Renal cortical epithelial cell (primary cell): ENCODE measurements at regions not wholly inside any gene's neighbourhood (a gene's known extent, or its start where the extent isn't known, plus 50 kb on each side); places are given as distances from the start of the nearest gene placed in this dataset.

ENCODE experiments used
- DNase-seq: peaks from one replicate; pipeline ENCODE4 v3.0.0-alpha.2; 2011; ENCODE audit warnings: low read depth

DNA sequence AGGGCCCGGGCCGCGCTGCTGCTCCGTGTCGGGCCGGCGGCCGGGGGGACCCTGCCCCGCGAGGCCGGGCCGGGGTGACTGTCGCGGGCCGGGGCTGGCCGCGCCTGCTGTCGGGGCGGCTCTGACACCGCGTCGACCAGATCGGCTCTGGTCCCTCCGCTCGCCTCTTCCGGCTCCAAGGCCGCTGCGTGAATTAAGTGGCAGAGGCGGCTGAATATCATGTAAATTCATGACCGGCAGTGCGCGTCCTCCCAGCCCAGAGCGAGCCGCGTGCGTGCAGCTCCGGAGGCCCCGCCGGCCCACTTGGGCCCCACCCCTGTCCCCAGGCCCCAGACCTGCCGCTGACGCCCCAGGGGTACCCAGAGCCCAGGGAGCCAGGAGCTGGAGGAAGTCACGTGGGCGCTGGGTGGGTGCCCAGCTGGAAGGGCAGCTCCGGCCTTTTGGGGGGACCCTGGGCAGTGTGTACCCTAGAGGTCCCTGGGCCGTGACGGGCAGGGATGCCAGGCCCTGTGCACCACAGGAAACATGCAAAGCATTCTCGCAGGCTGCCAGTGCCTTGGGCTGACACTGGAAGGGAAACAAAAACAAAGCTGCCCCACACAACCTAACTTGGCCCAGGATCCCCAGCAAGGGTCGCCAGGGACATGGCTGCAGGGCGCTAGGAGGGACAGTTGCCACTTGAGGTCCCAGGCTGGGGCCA, 584.0 kb upstream of the MKI67 start:
- DNase-seq, result no peak

DNA sequence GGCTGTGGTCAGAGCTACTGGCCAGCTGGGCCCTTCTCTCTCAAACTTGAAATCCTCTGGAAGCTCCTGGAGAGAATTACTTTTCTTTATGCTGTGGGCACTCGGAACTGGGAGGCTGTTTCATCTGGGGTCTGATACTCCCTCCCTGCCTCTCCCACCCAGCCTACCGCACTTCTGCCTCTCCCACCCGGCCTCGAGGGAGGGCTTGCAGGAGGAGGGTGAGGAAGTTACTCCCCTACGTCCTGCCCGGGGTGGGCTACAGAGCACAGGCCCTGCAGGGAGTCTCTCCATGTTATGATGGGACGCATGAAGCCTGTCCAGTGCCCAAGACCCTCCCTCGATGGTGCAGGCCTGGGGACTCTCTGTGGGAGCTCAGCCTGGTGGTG, 584.6 kb upstream of the MKI67 start:
- no peak for DNase-seq

DNA sequence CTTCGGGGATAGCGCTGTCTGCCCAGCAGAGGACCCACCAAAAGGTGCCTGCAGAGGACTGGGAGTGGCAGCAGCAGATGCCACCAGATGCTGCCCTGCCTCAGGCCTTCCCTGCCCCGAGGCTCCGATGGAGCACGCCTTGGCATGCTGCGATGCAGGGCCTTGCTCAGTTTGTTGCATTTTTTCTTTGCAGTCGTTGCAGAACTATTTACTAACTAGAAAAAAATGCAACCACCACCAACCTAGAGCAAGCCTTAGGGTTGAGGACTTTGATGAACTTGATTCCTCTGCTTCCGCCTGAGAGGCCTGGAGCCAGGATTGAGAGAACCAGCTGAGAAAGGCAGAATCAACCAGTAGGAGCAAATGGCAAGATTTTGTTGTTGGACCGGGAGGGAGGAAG, 585.6 kb upstream of the MKI67 start:
- no peak for DNase-seq

DNA sequence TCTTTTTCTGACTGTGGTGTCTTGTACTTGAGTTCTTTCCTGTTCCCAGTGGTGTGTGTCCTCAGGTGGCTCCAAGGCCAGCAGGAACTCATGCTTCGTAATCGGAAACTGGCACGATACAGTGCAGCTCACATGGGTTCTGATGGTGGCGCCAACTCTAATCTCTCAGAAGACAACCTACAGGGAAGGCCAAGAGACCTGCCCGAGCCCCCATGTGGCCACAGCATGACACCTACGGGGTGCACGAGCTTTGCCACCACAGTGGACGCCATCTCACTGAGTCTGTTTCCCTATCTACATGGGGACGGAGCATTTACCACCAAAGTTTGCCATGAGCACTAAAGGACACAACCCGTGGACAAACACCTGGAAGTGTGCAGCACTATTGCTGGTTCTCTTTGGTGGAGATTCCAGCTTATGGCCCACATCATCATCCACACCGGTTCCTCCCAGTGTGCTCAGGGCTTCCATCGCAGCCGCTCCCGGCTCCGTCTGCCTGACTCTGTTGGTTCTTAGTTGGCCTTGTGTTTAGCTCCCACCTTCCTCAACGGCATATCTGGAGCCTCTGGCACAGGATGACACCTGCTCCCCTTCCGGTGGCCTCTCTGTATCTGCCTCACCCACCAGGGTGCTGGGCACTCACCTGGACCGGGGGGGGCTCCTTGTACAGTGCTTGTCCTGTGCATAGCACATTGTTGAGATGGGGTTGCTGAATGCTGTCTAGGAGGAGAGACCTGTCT, 586.6 kb upstream of the MKI67 start:
- DNase-seq, result no peak

- DNase-seq, result no peak
Measured at GRCh38 chr10:128713471-128713870, 587.2 kb upstream of the MKI67 start.

DNA sequence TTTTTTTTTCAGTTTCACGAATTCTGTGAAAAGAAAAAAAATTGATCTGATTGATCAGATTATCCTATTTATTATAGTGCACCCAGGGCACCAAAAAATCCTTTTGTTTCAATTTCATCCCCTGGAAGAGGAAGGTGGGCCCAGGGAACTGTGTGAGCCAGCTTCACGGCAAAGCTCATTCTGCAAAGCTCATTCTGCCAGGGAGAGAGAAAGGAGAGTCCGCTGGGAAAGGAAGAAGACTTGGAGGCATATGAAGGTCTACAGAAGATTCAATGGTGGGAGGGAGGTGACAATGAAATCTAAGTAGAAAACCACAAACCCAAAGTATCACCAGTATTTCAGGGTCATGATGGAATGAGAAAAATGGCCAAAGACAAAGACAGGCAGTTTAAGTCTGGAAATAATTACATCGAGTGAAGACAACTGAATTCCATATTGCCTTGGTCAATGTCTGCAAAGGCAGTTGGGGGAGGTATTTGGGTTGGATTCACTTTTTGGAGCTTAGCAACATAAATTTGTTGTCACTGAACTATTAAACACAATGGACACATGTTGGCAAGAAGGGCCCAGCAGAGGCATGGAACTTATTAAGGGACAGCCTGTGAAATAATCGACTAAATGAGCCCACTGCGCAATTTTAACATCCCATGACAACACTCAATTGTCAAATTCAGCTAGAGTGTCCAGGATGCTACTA, 587.8 kb upstream of the MKI67 start:
- DNase-seq, result no peak

DNA sequence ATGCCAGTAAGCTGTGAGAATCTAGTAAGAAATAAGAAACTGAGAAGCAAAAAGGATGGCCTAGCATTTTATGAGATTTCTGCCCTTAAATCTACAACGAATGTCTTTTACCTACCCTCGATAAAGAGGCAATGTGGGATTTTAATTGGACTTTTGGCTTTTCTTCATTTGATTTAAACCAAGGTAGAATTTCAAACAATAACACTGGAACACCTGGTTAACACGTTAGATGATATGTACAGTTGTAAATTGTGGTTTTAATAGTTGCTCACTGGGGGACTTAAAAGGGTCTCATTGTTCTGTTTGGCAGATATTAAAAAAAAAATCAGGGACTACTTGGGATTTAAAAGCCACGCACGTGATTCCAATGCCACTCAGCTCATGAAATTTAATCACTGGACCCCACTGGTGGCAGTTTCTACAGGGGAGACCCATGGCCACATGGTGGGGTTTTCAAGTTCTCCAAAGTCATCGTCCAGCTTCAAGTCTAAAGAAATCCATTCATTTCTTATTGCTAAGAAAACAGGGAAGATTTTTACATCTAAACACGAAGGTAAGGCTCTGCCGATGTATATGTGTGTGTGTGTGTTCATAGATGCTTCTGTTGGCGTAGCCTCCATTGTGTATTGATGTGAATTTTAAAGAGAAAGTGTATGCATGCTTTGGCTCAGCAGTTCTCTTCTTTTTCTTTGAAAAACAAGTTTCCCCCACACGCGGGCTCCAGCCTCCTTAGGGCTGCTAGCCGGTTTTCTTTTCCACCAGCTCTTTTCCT, 588.6 kb upstream of the MKI67 start:
- DNase-seq, result no peak

DNA sequence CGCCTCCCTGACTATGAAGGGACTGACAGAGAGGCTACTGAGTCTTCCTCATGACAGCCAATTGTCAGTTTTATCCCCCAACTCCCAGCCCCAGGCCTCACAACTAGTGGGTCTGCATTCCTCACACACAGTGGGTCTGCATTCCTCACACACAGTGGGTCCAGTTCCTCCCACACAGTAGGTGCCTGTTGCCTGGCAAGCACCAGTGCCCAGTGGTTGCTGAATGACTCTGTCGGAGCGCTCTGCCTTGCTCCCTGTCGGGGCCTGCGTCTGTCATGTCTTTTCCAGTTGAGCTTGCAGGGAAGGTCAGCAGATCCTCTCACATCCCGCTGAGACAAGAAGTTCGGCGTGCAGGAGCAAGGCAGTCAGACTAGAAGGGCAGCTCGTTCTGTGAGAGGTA, 590.0 kb upstream of the MKI67 start:
- no peak for DNase-seq

- no peak for DNase-seq
Measured at GRCh38 chr10:128721963-128722445, 595.8 kb upstream of the MKI67 start.

DNA sequence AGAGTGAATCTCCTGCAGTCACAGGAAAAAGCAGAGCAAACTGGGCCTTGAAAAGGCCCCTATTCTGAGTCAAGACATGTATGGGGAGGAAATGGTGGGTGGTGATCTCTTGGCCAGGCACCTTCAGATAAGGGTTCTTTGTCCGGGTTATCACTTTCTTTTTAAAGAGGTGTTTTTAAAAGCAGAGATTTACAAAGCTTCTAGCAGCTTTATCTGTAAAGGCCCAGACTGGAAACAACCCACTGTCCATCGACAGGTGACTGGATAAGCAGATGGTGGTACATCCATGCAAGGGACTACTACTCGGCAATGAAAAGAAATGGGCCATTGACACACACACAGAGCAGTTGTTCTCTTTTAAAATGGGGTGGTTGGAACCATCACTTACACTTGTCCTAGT, 596.7 kb upstream of the MKI67 start:
- DNase-seq, result no peak

DNA sequence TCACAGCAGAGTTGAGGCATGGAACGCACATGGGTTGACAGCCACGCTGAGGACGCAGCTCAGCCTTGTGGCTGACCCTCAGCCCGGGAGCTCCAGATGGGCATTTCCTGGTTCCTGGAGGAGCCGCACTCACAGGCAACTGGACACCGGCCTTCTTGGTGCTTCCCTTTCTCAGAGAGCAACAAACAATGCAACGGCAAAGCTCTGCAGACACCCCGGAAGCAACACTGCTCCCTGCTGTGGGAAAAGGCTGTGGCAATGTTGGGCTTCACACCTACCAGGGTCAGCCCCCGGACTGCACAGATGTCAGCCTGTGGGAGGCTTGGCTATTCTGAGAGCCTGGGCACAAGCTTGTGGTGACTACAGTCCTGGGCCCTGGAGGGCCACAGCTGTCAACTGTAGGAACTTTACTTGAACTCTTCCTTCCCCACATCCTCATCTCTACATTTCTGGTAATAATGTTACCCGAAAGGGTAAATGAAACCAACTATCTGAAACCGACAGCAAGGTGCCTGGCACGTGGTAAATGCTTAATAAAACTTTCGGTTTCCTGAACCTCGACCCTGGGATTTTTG, 597.5 kb upstream of the MKI67 start:
- no peak for DNase-seq

DNA sequence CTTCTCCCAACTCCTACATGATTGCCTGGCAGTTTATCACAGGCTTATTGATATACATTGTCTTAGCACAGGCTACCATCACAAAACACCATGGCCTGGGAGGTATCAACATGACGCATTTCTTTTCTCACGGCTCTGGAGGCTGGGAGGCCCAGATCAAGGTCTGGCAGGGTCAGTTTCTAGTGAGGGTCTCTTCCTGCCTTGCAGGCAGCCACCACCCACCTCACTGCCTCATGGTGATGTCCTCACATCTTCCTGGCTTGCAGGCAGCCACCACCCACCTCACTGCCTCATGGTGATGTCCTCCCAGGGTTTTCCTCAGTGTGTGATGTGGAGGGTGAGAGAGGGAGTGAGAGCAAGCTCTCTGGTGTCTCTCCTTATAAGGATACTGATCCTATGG, 599.3 kb upstream of the MKI67 start:
- DNase-seq, result no peak

DNA sequence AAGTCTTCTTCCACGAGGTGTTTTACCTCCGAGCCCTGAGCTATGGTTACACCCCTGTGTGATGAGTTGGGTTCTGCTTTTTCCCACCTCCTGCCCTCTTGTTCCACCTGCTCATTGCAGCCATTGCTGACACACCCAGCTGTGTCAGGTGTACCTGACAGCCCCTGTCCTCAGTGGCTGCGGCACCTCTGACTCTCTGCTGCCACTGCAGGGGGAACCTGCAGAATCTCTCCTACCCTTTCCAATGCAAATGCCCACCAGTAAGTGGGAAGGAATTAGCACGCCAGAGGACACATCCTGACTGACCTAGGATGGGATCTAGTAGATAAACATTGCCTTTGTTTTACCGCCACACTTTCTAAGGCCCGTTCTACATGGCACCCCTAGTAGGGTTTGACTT, 600.9 kb upstream of the MKI67 start:
- no peak for DNase-seq

GRCh38 chr10:128729910-128730420, 603.7 kb upstream of the MKI67 start:
- no peak for DNase-seq

GRCh38 chr10:128730922-128731321, 604.7 kb upstream of the MKI67 start:
- DNase-seq, result no peak

DNA sequence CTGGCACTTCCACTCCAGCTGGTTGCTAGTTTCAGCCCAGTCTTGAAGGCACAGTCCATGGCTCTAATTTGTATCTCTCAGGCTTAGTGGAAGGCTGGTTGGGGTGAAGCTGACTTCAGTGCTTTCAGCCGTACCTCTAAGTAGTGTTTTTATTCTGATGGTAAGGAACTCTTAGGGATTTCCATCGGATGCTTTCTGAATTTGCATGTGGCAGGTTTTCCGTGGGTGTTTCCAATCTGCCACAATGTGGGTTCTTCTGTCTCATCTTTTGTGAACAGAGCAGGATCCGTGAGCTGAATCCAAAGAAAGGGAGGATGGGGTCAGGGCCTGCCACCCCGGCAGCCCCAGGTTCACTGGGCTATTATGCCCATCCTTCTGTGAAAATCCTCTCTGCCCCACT, 607.9 kb upstream of the MKI67 start:
- DNase-seq, result no peak

DNA sequence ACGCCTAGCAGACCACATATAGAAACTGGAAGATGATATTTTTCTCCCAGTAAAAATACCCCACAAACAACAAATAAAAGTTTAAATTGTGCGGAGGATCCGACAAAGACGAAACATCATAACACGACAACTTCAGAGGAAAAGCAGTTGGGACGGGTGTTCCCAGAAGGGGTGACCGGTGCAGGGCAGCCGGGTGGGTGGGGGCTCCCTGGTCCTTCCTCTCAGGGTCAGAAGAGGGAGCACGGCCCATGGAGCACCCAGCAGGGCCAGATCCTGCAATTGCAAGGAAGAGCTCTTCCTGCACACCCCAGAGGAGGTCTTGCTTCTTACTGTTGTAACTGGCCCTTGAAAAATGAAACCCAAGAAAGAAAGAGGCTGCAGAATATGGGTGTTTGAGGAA, 608.5 kb upstream of the MKI67 start:
- DNase-seq, result no peak

- no peak for DNase-seq
Measured at GRCh38 chr10:128735996-128736395, 609.8 kb upstream of the MKI67 start.

DNA sequence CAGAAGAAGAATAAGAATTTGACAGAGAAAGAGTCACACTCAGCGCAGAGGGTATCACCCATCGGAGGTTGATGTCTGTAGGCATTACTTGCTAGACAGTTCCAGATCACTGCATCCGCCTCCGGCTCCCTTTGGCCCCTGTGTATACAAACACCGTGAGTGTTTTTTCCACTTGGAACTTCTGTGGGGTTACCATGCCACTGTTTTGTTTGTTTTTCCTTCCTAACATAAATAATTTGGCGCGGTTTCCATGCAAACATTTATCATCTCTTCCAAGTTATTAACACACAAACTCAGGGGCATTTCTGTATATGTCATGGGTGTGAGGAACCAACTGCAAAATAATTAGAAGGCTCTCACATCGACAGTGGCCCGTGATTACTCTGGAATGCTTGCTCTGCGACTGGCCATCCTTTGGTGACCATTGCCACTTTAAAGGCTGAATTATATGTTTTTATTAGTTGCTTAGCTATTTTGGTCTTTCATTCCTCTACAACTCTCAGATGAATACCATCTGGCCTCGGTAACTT, 612.2 kb upstream of the MKI67 start:
- no peak for DNase-seq

DNA sequence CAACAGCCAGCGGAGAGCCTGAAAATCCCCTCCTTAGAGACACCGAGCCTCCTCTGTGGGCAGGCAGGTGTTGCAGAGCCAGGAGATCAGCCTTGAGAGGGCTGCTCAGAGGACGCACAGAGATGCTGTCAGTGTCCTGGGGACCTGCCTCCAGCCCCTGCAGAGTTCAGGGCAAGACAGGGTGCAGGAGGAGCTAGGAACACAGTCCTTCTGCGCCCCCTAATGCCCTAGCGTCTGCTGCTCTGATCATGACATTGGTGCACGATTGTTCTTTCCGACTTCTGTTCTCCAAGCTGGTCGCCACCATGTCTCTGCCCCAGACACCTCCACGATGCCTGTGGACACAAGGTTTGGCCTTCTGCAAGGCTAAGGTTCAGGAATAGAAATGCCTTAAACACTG, 613.7 kb upstream of the MKI67 start:
- no peak for DNase-seq

DNA sequence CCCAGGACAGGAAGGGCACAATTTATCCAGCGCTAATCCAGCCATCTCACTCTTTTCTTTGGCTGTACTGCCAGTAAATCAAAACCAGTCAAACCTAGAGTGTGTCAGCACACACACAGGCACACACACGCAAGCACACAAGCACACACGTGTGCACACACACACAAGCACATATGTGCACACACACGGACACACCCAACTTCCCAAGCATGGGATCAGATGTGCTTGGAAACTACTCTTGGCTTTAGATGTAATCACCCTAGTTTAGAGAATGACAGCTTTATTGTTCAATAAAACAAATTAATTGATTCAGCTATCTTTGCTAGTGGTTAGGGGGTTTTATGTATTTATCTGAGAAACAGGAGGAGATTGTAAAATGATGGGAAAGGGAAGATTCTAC, 615.0 kb upstream of the MKI67 start:
- DNase-seq, result no peak
